ENCODE measurements at regions not wholly inside any gene's neighbourhood (a gene's known extent, or its start where the extent isn't known, plus 50 kb on each side); places are given as distances from the start of the nearest gene placed in this dataset.
"Not testable (repeated sequence)": the region's sequence is repeated elsewhere in the genome, so short reads cannot be mapped to it uniquely, and the experiment has no call there.

GRCh38 chr2:87285139-87285538 is 263.5 kb upstream of the PLGLB1 start:
- TF ChIP-seq POLR2AphosphoS5 (IDR thresholded peaks at IDR 0.05); POLR2A (IDR thresholded peaks at IDR 0.05; ENCODE audit: low read depth); EP300 (IDR thresholded peaks at IDR 0.05): not testable (repeated sequence)
- TF ChIP-seq, protein P1, sequence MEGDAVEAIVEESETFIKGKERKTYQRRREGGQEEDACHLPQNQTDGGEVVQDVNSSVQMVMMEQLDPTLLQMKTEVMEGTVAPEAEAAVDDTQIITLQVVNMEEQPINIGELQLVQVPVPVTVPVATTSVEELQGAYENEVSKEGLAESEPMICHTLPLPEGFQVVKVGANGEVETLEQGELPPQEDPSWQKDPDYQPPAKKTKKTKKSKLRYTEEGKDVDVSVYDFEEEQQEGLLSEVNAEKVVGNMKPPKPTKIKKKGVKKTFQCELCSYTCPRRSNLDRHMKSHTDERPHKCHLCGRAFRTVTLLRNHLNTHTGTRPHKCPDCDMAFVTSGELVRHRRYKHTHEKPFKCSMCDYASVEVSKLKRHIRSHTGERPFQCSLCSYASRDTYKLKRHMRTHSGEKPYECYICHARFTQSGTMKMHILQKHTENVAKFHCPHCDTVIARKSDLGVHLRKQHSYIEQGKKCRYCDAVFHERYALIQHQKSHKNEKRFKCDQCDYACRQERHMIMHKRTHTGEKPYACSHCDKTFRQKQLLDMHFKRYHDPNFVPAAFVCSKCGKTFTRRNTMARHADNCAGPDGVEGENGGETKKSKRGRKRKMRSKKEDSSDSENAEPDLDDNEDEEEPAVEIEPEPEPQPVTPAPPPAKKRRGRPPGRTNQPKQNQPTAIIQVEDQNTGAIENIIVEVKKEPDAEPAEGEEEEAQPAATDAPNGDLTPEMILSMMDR (IDR thresholded peaks at IDR 0.05) = not testable (repeated sequence)

All from esophagus muscularis mucosa (tissue), 4 donors.